UCSD-AML1 (cell line): ENCODE measurements at regions not wholly inside any gene's neighbourhood (a gene's known extent, or its start where the extent isn't known, plus 50 kb on each side); places are given as distances from the start of the nearest gene placed in this dataset.

ENCODE experiments used
- DNase-seq: peaks from one replicate; lab custom pipeline; 2025; ENCODE audit not compliant: unreplicated experiment; lab: John Stamatoyannopoulos, UW

- DNase-seq = no peak
These were observed 54.4 kb upstream of the SLC14A2 start for GRCh38 chr18:45560870-45561269.

GRCh38 chr18:45562567-45563479 lies 52.5 kb upstream of the SLC14A2 start:
- DNase-seq = no peak

GRCh38 chr18:45565280-45565970 lies 49.9 kb upstream of the SLC14A2 start:
- DNase-seq = no peak
